ENCODE measurements at regions not wholly inside any gene's neighbourhood (a gene's known extent, or its start where the extent isn't known, plus 50 kb on each side); places are given as distances from the start of the nearest gene placed in this dataset.

GRCh38 chrX:150256297-150256650, 106.8 kb upstream of the MAMLD1 start:
- ATAC-seq, result no peak

GRCh38 chrX:150257353-150258175, 105.6 kb upstream of the MAMLD1 start:
- in situ Hi-C loops (cut with MboI), result no loop called here
- no CpG with 5 or more reads among the region's 1 CpG for WGBS (ENCODE audit: insufficient coverage, low coverage, missing lambda C conversion rate)
- no peak for FAIRE-seq

More at GRCh38 chrX:150256297-150256650, 106.8 kb upstream of the MAMLD1 start:
- Histone ChIP-seq H3K9me1 (ENCODE audit: control insufficient read depth, insufficient read depth, low read length) (no peaks in the 10 kb centered on the region), H3K9ac (ENCODE audit: insufficient read depth in 1 of 2, low read depth in 2 of 2, low read length in 2 of 2) (no peak overlapping the region), H3K27me3 (ENCODE audit: control insufficient read depth in 2 of 2, insufficient read depth in 2 of 2, low read length in 2 of 2) (peaks cover 0 to 6% of the 10 kb centered on the region in 2 experiments; a peak in 1 of 5 replicates), H3K4me2 (ENCODE audit: insufficient read depth, low read length) (no peak overlapping the region), H3K9me3 (replicated peaks; ENCODE audit: control insufficient read depth, insufficient read depth, low read depth, low read length) (no peaks in the 10 kb centered on the region), H3K36me3 (ENCODE audit: control insufficient read depth, insufficient read depth, low read length) (no peaks in the 10 kb centered on the region), H3K27ac (ENCODE audit: extremely low read depth, low read depth, low read length) (no peak overlapping the region), H3K79me2 (ENCODE audit: control insufficient read depth, insufficient read depth, low read length) (no peaks in the 10 kb centered on the region), H2AFZ (ENCODE audit: low read depth, low read length) (no peak overlapping the region), H4K20me1 (replicated peaks; ENCODE audit: control insufficient read depth, insufficient read depth, low read length) (no peaks in the 10 kb centered on the region), H3K4me1 (replicated peaks in 1 of 2; ENCODE audit: control insufficient read depth in 2 of 2, insufficient read depth in 2 of 2, low read length in 2 of 2) (no peaks in the 10 kb centered on the region), H3K4me3 (no peak overlapping the region)
- POLR2A ChIA-PET, result no interaction called here
- WGBS (ENCODE audit: insufficient coverage, low coverage, missing lambda C conversion rate), result 0% methylated on average over 2 of the region's 2 CpGs
- no TSS peak for BruUV-seq (replicated peaks)
- TF ChIP-seq TCF3 (CRISPR knock-in tag; IDR thresholded peaks at IDR 0.05), result no peak
- TF ChIP-seq BACH1 (tag; IDR thresholded peaks at IDR 0.05), result no peak
- no peak for TF ChIP-seq ZNF586 (CRISPR knock-in tag; conservative IDR thresholded peaks at IDR 0.05)
- no peak for TF ChIP-seq PHB (CRISPR knock-in tag; IDR thresholded peaks at IDR 0.05)
- intact Hi-C loops (cut with micrococcal nuclease) (no loop called here), in situ Hi-C loops (cut with MboI) (no loop called here)
- DNase-seq (ENCODE audit: extremely low read depth in 1 of 4, low spot score in 3 of 4) (no peak), FAIRE-seq (no peak)
- CTCF ChIA-PET (ENCODE audit: low intra/inter-chr PET ratio), result no interaction called here

More at GRCh38 chrX:150257353-150258175, 105.6 kb upstream of the MAMLD1 start:
- no peaks in the 10 kb centered on the region for H3K36me3 ChIP-seq (ENCODE audit: control insufficient read depth, insufficient read depth, low read length)
- no peak overlapping the region for H3K27ac ChIP-seq (ENCODE audit: extremely low read depth, low read depth, low read length)
- ChIA-PET CTCF (ENCODE audit: low intra/inter-chr PET ratio) (no interaction called here), POLR2A (no interaction called here)
- no peaks in the 10 kb centered on the region for H3K9me3 ChIP-seq (replicated peaks; ENCODE audit: control insufficient read depth, insufficient read depth, low read depth, low read length)
- H2AFZ ChIP-seq (ENCODE audit: low read depth, low read length), result no peak overlapping the region
- peaks cover 0 to 6% of the 10 kb centered on the region in 2 experiments; a peak in 1 of 5 replicates for H3K27me3 ChIP-seq (ENCODE audit: control insufficient read depth in 2 of 2, insufficient read depth in 2 of 2, low read length in 2 of 2)
- intact Hi-C loops (cut with micrococcal nuclease), result no loop called here
- TF ChIP-seq DNMT1 (IDR thresholded peaks at IDR 0.05) (no peak), EWSR1 (IDR thresholded peaks at IDR 0.05; ENCODE audit: borderline replicate concordance, low read depth, partially characterized antibody) (no peak), ZNF583 (CRISPR knock-in tag; IDR thresholded peaks at IDR 0.05) (no peak), ZEB2 (IDR thresholded peaks at IDR 0.05) (no peak), HMG20A (CRISPR knock-in tag; conservative IDR thresholded peaks at IDR 0.05) (no peak), ZNF707 (CRISPR knock-in tag; conservative IDR thresholded peaks at IDR 0.05) (no peak), WHSC1 (IDR thresholded peaks at IDR 0.05; ENCODE audit: low read length) (no peak), TRIM24 (IDR thresholded peaks at IDR 0.05) (no peak), ZFP30 (CRISPR knock-in tag; IDR thresholded peaks at IDR 0.05; ENCODE audit: borderline replicate concordance) (no peak)
- TF ChIP-seq, protein P1, sequence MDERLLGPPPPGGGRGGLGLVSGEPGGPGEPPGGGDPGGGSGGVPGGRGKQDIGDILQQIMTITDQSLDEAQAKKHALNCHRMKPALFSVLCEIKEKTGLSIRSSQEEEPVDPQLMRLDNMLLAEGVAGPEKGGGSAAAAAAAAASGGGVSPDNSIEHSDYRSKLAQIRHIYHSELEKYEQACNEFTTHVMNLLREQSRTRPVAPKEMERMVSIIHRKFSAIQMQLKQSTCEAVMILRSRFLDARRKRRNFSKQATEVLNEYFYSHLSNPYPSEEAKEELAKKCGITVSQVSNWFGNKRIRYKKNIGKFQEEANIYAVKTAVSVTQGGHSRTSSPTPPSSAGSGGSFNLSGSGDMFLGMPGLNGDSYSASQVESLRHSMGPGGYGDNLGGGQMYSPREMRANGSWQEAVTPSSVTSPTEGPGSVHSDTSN (CRISPR knock-in tag; IDR thresholded peaks at IDR 0.05; ENCODE audit: low read depth), result no peak
- TF ChIP-seq, protein P1 (tag; conservative IDR thresholded peaks at IDR 0.05; ENCODE audit: low read depth), result no peak
- no peaks in the 10 kb centered on the region for H3K9me1 ChIP-seq (ENCODE audit: control insufficient read depth, insufficient read depth, low read length)
- no peak for ATAC-seq
- no peaks in the 10 kb centered on the region for H3K79me2 ChIP-seq (ENCODE audit: control insufficient read depth, insufficient read depth, low read length)
- no peaks in the 10 kb centered on the region for H4K20me1 ChIP-seq (replicated peaks; ENCODE audit: control insufficient read depth, insufficient read depth, low read length)
- H3K4me2 ChIP-seq (ENCODE audit: insufficient read depth, low read length), result no peak overlapping the region
- H3K4me1 ChIP-seq (replicated peaks in 1 of 2; ENCODE audit: control insufficient read depth in 2 of 2, insufficient read depth in 2 of 2, low read length in 2 of 2), result no peaks in the 10 kb centered on the region
- no peak for DNase-seq (ENCODE audit: extremely low read depth in 1 of 4, low spot score in 3 of 4)
- H3K4me3 ChIP-seq, result no peak overlapping the region
- BruUV-seq (replicated peaks), result no TSS peak
- no peak overlapping the region for H3K9ac ChIP-seq (ENCODE audit: insufficient read depth in 1 of 2, low read depth in 2 of 2, low read length in 2 of 2)

Data from K562 (cell line).